ENCODE measurements at regions not wholly inside any gene's neighbourhood (a gene's known extent, or its start where the extent isn't known, plus 50 kb on each side); places are given as distances from the start of the nearest gene placed in this dataset.

- H3K9me3 ChIP-seq (ENCODE audit: low read length): no peaks in the 10 kb centered on the region
- POLR2A ChIA-PET: no interaction called here
- in situ Hi-C loops (cut with HindIII; ENCODE audit: extremely low pct_ligation_motif_present, low pct_unique_long_range_greater_than_20kb) (no loop called here), intact Hi-C loops (cut with micrococcal nuclease; ENCODE audit: unreplicated experiment) (no loop called here)
- no peak overlapping the region for H3K4me2 ChIP-seq (ENCODE audit: low read depth, low read length)
- no peaks in the 10 kb centered on the region for H3K79me2 ChIP-seq (ENCODE audit: insufficient read depth, low read length)
- WGBS (ENCODE audit: low lambda C conversion rate): 2% methylated on average over 4 of the region's 4 CpGs
- no peak overlapping the region for H3K4me3 ChIP-seq (replicated peaks in 1 of 3; ENCODE audit: insufficient read depth in 1 of 3, low read depth in 2 of 3, low read length in 3 of 3)
- no peaks in the 10 kb centered on the region for H3K4me1 ChIP-seq (ENCODE audit: insufficient read depth, low read length)
- no peak for TF ChIP-seq ATF1 (CRISPR knock-in tag; IDR thresholded peaks at IDR 0.05)
- no peak for TF ChIP-seq DR1 (CRISPR knock-in tag; IDR thresholded peaks at IDR 0.05)
- TF ChIP-seq BCL3 (CRISPR knock-in tag; IDR thresholded peaks at IDR 0.05): no peak
- ATAC-seq (no peak), FAIRE-seq (no peak), DNase-seq (ENCODE audit: low spot score) (no peak)
- no peak overlapping the region for H2AFZ ChIP-seq (ENCODE audit: low read length)
- no peak overlapping the region for H3K27ac ChIP-seq (ENCODE audit: extremely low read length, insufficient read depth, low read length)
- no TSS peak for BruUV-seq (replicated peaks)
- no peaks in the 10 kb centered on the region for H3K36me3 ChIP-seq (replicated peaks in 1 of 2; ENCODE audit: control insufficient read depth in 1 of 2, insufficient read depth in 2 of 2, low read length in 2 of 2)
- H4K20me1 ChIP-seq (ENCODE audit: insufficient read depth, low read length): no peaks in the 10 kb centered on the region
- H3K27me3 ChIP-seq (ENCODE audit: control insufficient read depth in 1 of 2, insufficient read depth in 2 of 2, low read length in 2 of 2): peaks cover 0 to 26% of the 10 kb centered on the region in 2 experiments; a peak in 3 of 5 replicates
- CTCF ChIA-PET (ENCODE audit: low intra/inter-chr PET ratio, low total read pairs): no interaction called here
- no peak overlapping the region for H3K9ac ChIP-seq (ENCODE audit: insufficient read depth, low read depth, low read length)
Measured at GRCh38 chr16:26995522-26995921, 71.2 kb upstream of the C16orf82 start.

GRCh38 chr16:27005386-27005785, 61.3 kb upstream of the C16orf82 start:
- ATAC-seq: no peak
- H3K4me2 ChIP-seq (ENCODE audit: low read depth, low read length): no peak overlapping the region
- intact Hi-C loops (cut with micrococcal nuclease; ENCODE audit: unreplicated experiment) (no loop called here), in situ Hi-C loops (cut with HindIII; ENCODE audit: extremely low pct_ligation_motif_present, low pct_unique_long_range_greater_than_20kb) (no loop called here)
- H3K36me3 ChIP-seq (replicated peaks in 1 of 2; ENCODE audit: control insufficient read depth in 1 of 2, insufficient read depth in 2 of 2, low read length in 2 of 2): no peaks in the 10 kb centered on the region
- H4K20me1 ChIP-seq (ENCODE audit: insufficient read depth, low read length): no peaks in the 10 kb centered on the region
- no peak overlapping the region for H2AFZ ChIP-seq (ENCODE audit: low read length)
- no peak overlapping the region for H3K27ac ChIP-seq (ENCODE audit: extremely low read length, insufficient read depth, low read length)
- FAIRE-seq: no peak
- no TSS peak for BruUV-seq (replicated peaks)
- POLR2A ChIA-PET: no interaction called here
- H3K4me3 ChIP-seq (replicated peaks in 1 of 3; ENCODE audit: insufficient read depth in 1 of 3, low read depth in 2 of 3, low read length in 3 of 3): no peak overlapping the region
- no peak for DNase-seq (ENCODE audit: low spot score)
- H3K79me2 ChIP-seq (ENCODE audit: insufficient read depth, low read length): no peaks in the 10 kb centered on the region
- H3K4me1 ChIP-seq (ENCODE audit: insufficient read depth, low read length): no peaks in the 10 kb centered on the region
- H3K9ac ChIP-seq (ENCODE audit: insufficient read depth, low read depth, low read length): no peak overlapping the region
- H3K9me3 ChIP-seq (ENCODE audit: low read length): no peaks in the 10 kb centered on the region
- CTCF ChIA-PET (ENCODE audit: low intra/inter-chr PET ratio, low total read pairs): no interaction called here
- peaks cover 0 to 6% of the 10 kb centered on the region in 2 experiments; a peak in 1 of 5 replicates for H3K27me3 ChIP-seq (ENCODE audit: control insufficient read depth in 1 of 2, insufficient read depth in 2 of 2, low read length in 2 of 2)
- TF ChIP-seq ZNF253 (CRISPR knock-in tag; IDR thresholded peaks at IDR 0.05; ENCODE audit: borderline replicate concordance): no peak
- no peak for TF ChIP-seq TIGD3 (CRISPR knock-in tag; IDR thresholded peaks at IDR 0.05; ENCODE audit: borderline replicate concordance)
- no peak for TF ChIP-seq RBAK (CRISPR knock-in tag; IDR thresholded peaks at IDR 0.05)
- no peak for TF ChIP-seq ZFP82 (CRISPR knock-in tag; IDR thresholded peaks at IDR 0.05; ENCODE audit: borderline replicate concordance)
- TF ChIP-seq RAD51 (IDR thresholded peaks at IDR 0.05; ENCODE audit: borderline replicate concordance): no peak
- no peak for TF ChIP-seq ZFAT (CRISPR knock-in tag; conservative IDR thresholded peaks at IDR 0.05)
- TF ChIP-seq ZNF646 (CRISPR knock-in tag; IDR thresholded peaks at IDR 0.05): no peak
- TF ChIP-seq ZFP36L1 (CRISPR knock-in tag; IDR thresholded peaks at IDR 0.05): no peak

Data from HepG2 (cell line).